Breast epithelium (tissue), 3 donors: ENCODE measurements at regions not wholly inside any gene's neighbourhood (a gene's known extent, or its start where the extent isn't known, plus 50 kb on each side); places are given as distances from the start of the nearest gene placed in this dataset.

Source experiments
- POLR2A ChIP-seq: fragments of 450-650 bp; IDR thresholded peaks from one replicate; pipeline ENCODE4 v1.6.1; 2016; ENCODE audit warnings: antibody characterized with exemption, mild to moderate bottlenecking, moderate library complexity
- POLR2AphosphoS5 ChIP-seq, 3 donors: sonication (generic); formaldehyde crosslinking; IDR thresholded peaks; one replicate each; pipeline ENCODE4 v1.6.1; 2017; ENCODE audit warnings: antibody characterized with exemption in 3 of 3

DNA sequence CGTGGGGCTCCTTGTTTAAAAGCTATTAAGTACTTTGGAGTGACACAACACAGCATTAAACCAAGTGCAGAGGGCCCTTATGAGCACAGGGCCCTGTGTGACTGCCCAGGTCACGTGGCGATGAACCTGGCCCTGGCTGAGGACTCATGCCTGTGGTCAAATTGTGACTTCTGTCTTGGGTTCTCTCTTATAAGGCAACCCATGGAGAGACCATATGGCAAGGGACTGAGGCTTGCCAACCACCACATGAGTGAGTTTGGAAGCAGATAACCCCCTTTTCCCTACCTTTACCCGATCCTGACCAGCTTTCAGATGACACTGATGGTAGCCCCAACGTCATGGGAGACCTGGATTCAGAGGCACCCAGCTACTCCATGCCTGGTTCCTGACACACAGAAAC, 140.5 kb downstream of the ZBTB18 start:
- no peak for TF ChIP-seq POLR2A
- TF ChIP-seq POLR2AphosphoS5 (IDR thresholded peaks at IDR 0.05): no peak
